H1 (cell line): ENCODE measurements at regions not wholly inside any gene's neighbourhood (a gene's known extent, or its start where the extent isn't known, plus 50 kb on each side); places are given as distances from the start of the nearest gene placed in this dataset.

Source experiments
- CTBP2 ChIP-seq: IDR thresholded peaks from 2 replicates; pipeline ENCODE4 v1.7.0; 2011; ENCODE audit warnings: borderline replicate concordance, mild to moderate bottlenecking, moderate library complexity, mixed read lengths, low read length; ENCODE audit not compliant: insufficient read depth, insufficient read length
- EP300 ChIP-seq, 2 experiments: IDR thresholded peaks; 1 replicate in 1 of 2; 2 replicates in 1 of 2; pipeline ENCODE4 v1.6.1; 2011 to 2012; ENCODE audit warnings: low read depth in 2 of 2, low read length in 2 of 2, mild to moderate bottlenecking in 2 of 2, borderline replicate concordance in 1 of 2, inconsistent platforms in 1 of 2, moderate library complexity in 1 of 2
- RAD21 ChIP-seq, 2 experiments: IDR thresholded peaks in 1 of 2; conservative IDR thresholded peaks in 1 of 2; 2 replicates each; pipeline ENCODE4 v1.6.1; 2011; ENCODE audit warnings: low read depth in 2 of 2, low read length in 2 of 2, improper control_type of control experiment in 1 of 2, inconsistent platforms in 1 of 2, mild to moderate bottlenecking in 1 of 2, moderate library complexity in 1 of 2
- SRF ChIP-seq: IDR thresholded peaks from 2 replicates; pipeline ENCODE4 v1.6.1; 2011; ENCODE audit warnings: mild to moderate bottlenecking, low read depth, low read length, moderate library complexity
- TAF1 ChIP-seq: IDR thresholded peaks from 2 replicates; pipeline ENCODE4 v1.6.1; 2011; ENCODE audit warnings: mild to moderate bottlenecking, low read depth, low read length
- ZNF274 ChIP-seq: IDR thresholded peaks from 2 replicates; pipeline ENCODE4 v1.7.0; 2012; ENCODE audit warnings: low read length, borderline replicate concordance; ENCODE audit errors: extremely low read depth
- TF ChIP-seq, protein P1 (sequence below): IDR thresholded peaks from 2 replicates; pipeline ENCODE4 v1.6.1; 2012; ENCODE audit warnings: inconsistent platforms

DNA sequence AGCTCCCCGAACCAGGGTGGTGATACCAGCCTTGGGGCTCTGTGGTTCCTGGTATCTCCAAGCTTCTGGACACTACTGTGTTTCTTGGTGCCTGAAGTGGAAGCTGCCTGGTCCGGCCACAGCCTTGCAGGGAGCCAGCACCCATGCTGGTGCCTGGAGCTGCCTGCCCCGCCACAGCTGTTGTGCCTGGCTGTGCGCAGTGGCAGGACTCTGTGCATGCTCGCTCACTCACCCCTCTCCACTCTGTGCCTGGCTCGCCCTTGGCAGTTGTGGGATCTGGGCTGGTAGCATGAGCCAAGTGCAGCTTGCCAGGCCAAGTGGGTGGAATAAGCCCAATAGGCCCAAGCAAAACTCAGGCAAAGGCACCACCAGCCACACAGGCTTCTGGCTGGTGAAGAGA lies 1225.3 kb downstream of the SLITRK5 start (continued):
- no peak for TF ChIP-seq CTBP2
- TF ChIP-seq, protein P1, sequence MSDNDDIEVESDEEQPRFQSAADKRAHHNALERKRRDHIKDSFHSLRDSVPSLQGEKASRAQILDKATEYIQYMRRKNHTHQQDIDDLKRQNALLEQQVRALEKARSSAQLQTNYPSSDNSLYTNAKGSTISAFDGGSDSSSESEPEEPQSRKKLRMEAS: no peak
- no peak for TF ChIP-seq SRF
- TF ChIP-seq EP300 (IDR thresholded peaks at IDR 0.05; ENCODE audit: borderline replicate concordance in 1 of 2, low read depth in 2 of 2, low read length in 2 of 2): no peak
- no peak for TF ChIP-seq RAD21 (IDR thresholded peaks at IDR 0.05 in 1 of 2, conservative IDR thresholded peaks at IDR 0.05 in 1 of 2; ENCODE audit: low read depth in 2 of 2, low read length in 2 of 2)
- no peak for TF ChIP-seq ZNF274
- TF ChIP-seq TAF1: no peak
